HCT116 (cell line): ENCODE measurements at regions not wholly inside any gene's neighbourhood (a gene's known extent, or its start where the extent isn't known, plus 50 kb on each side); places are given as distances from the start of the nearest gene placed in this dataset.

Source experiments
- CEBPB ChIP-seq: IDR thresholded peaks from 2 replicates; pipeline ENCODE4 v1.6.1; 2012; ENCODE audit warnings: low read depth
- CTCF ChIP-seq, 3 experiments: fragments of 200-600 bp in 1 of 3; sonication (generic) in 1 of 3; IDR thresholded peaks in 2 of 3; conservative IDR thresholded peaks in 1 of 3; 2 replicates each; pipeline ENCODE4 v1.5.1; 2012 to 2017; ENCODE audit warnings: low read depth in 2 of 3, low read length in 2 of 3, antibody characterized with exemption in 1 of 3, borderline replicate concordance in 1 of 3, control low read depth in 1 of 3, mild to moderate bottlenecking in 1 of 3, mixed read lengths in 1 of 3, mixed run types in 1 of 3, moderate library complexity in 1 of 3; ENCODE audit not compliant: insufficient read depth in 1 of 3
- EGR1 ChIP-seq: IDR thresholded peaks from 2 replicates; pipeline ENCODE4 v1.6.1; 2012; ENCODE audit warnings: low read depth
- EZH2 ChIP-seq: fragments of 200-600 bp; sonication (generic); IDR thresholded peaks from 2 replicates; pipeline ENCODE4 v1.6.1; 2017; ENCODE audit warnings: antibody characterized with exemption, mixed run types
- FOSL1 ChIP-seq: IDR thresholded peaks from 2 replicates; pipeline ENCODE4 v1.6.1; 2012; ENCODE audit warnings: low read depth
- MAX ChIP-seq: IDR thresholded peaks from 2 replicates; pipeline ENCODE4 v1.6.1; 2012
- POLR2A ChIP-seq: IDR thresholded peaks from 2 replicates; pipeline ENCODE4 v1.7.0; 2011; ENCODE audit warnings: borderline replicate concordance; ENCODE audit not compliant: insufficient read depth, insufficient read length; ENCODE audit errors: extremely low read depth
- POLR2AphosphoS5 ChIP-seq: IDR thresholded peaks from 2 replicates; pipeline ENCODE4 v1.6.1; 2011; ENCODE audit warnings: mild to moderate bottlenecking, low read depth, low read length, moderate library complexity
- REST ChIP-seq: IDR thresholded peaks from 2 replicates; pipeline ENCODE4 v1.6.1; 2012; ENCODE audit warnings: low read depth
- SP1 ChIP-seq: IDR thresholded peaks from 2 replicates; pipeline ENCODE4 v1.6.1; 2012; ENCODE audit warnings: low read depth
- SRF ChIP-seq: IDR thresholded peaks from 2 replicates; pipeline ENCODE4 v1.6.1; 2012; ENCODE audit warnings: low read depth

GRCh38 chr12:132393245-132393795, 63.9 kb upstream of the GALNT9 start:
- TF ChIP-seq REST (no peak), POLR2A (no peak), CTCF (IDR thresholded peaks at IDR 0.05 in 2 of 3, conservative IDR thresholded peaks at IDR 0.05 in 1 of 3; ENCODE audit: borderline replicate concordance in 1 of 3, insufficient read depth in 1 of 3, low read depth in 2 of 3, low read length in 2 of 3) (no peak), EZH2 (no peak), EGR1 (no peak), POLR2AphosphoS5 (peak; percentile 49), CEBPB (no peak), MAX (no peak), SP1 (no peak), FOSL1 (no peak; the same call in none of the 2 replicates), SRF (no peak)
